ENCODE measurements at regions not wholly inside any gene's neighbourhood (a gene's known extent, or its start where the extent isn't known, plus 50 kb on each side); places are given as distances from the start of the nearest gene placed in this dataset.

GRCh38 chr5:174522480-174523260 lies 201.7 kb upstream of the MSX2 start:
- TF ChIP-seq CTCF (IDR thresholded peaks at IDR 0.05; ENCODE audit: low read depth, low read length, missing input control) (no peak), REST (IDR thresholded peaks at IDR 0.05) (no peak), ZBTB33 (IDR thresholded peaks at IDR 0.05) (no peak), FOXA2 (IDR thresholded peaks at IDR 0.05) (no peak), YY1 (IDR thresholded peaks at IDR 0.05) (no peak), SP1 (IDR thresholded peaks at IDR 0.05) (no peak)
